ENCODE measurements at regions not wholly inside any gene's neighbourhood (a gene's known extent, or its start where the extent isn't known, plus 50 kb on each side); places are given as distances from the start of the nearest gene placed in this dataset.

GRCh38 chr6:103011605-103012004, 1618.1 kb downstream of the GRIK2 start:
- TF ChIP-seq POLR2A (IDR thresholded peaks at IDR 0.05) (no peak), CTCF (IDR thresholded peaks at IDR 0.05) (no peak)
